Astrocyte of the spinal cord (primary cell): ENCODE measurements at regions not wholly inside any gene's neighbourhood (a gene's known extent, or its start where the extent isn't known, plus 50 kb on each side); places are given as distances from the start of the nearest gene placed in this dataset.

Experiments
- DNase-seq: peaks from one replicate; pipeline ENCODE4 v3.0.0; 2011; ENCODE audit warnings: low read depth, low spot score
- H3K4me3 ChIP-seq: 2 replicates; pipeline ENCODE4 v1.5.1; 2011; ENCODE audit warnings: low read depth, mild to moderate bottlenecking, low read length, moderate library complexity
- CTCF ChIP-seq: IDR thresholded peaks from 2 replicates; pipeline ENCODE4 v1.5.1; 2012; ENCODE audit warnings: low read depth, mild to moderate bottlenecking, low read length, inconsistent platforms
- in situ Hi-C: cut with HindIII; loops from 2 replicates; pipeline ENCODE4 v1.10.0; 2017; ENCODE audit warnings: low sequenced_read_pairs

GRCh38 chr2:220185766-220186305 is 558.4 kb downstream of the SLC4A3 start:
- DNase-seq = no peak

GRCh38 chr2:220188031-220188430 is 560.6 kb downstream of the SLC4A3 start:
- in situ Hi-C loops = no loop called here
- no peak for TF ChIP-seq CTCF
- peak; percentile 82 for DNase-seq
- no peak overlapping the region for H3K4me3 ChIP-seq

More at GRCh38 chr2:220185766-220186305, 558.4 kb downstream of the SLC4A3 start:
- H3K4me3 ChIP-seq = no peak overlapping the region
- TF ChIP-seq CTCF = no peak
- in situ Hi-C loops = no loop called here

GRCh38 chr2:220191031-220191430 is 563.6 kb downstream of the SLC4A3 start:
- TF ChIP-seq CTCF = no peak
- in situ Hi-C loops = no loop called here
- no peak for DNase-seq
- H3K4me3 ChIP-seq = no peak overlapping the region

GRCh38 chr2:220191737-220192136 is 564.3 kb downstream of the SLC4A3 start:
- no peak overlapping the region for H3K4me3 ChIP-seq
- TF ChIP-seq CTCF = no peak
- DNase-seq = no peak
- in situ Hi-C loops = no loop called here

GRCh38 chr2:220192994-220193753 is 565.7 kb downstream of the SLC4A3 start:
- TF ChIP-seq CTCF = no peak
- in situ Hi-C loops = no loop called here
- peak; percentile 35 for DNase-seq
- no peak overlapping the region for H3K4me3 ChIP-seq

GRCh38 chr2:220194630-220195584 is 567.5 kb downstream of the SLC4A3 start:
- in situ Hi-C loops = no loop called here
- no peak overlapping the region for H3K4me3 ChIP-seq
- no peak for DNase-seq
- TF ChIP-seq CTCF = no peak
